ENCODE measurements at regions not wholly inside any gene's neighbourhood (a gene's known extent, or its start where the extent isn't known, plus 50 kb on each side); places are given as distances from the start of the nearest gene placed in this dataset.

DNA sequence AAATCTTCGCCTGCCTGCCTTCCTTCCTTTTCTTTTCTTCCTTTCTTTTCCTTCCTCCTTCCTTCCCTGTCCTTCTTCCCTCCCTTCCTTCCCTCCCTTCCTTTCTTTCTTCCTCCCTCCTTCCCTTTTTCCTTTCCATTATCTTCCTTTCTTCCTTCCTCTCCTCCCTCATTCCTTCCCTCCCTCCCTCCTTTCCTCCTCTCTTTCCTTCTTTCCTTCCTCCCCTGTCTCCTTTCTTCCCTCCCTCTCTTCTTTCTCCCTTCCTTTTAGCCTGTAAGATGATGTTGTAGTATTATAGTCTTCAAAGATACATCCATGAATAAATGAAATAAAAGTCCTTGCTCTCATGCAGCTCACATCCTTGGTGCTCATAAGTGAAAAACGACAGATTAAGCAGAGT, 539.3 kb downstream of the RBFOX1 start:
- TF ChIP-seq, protein P1, sequence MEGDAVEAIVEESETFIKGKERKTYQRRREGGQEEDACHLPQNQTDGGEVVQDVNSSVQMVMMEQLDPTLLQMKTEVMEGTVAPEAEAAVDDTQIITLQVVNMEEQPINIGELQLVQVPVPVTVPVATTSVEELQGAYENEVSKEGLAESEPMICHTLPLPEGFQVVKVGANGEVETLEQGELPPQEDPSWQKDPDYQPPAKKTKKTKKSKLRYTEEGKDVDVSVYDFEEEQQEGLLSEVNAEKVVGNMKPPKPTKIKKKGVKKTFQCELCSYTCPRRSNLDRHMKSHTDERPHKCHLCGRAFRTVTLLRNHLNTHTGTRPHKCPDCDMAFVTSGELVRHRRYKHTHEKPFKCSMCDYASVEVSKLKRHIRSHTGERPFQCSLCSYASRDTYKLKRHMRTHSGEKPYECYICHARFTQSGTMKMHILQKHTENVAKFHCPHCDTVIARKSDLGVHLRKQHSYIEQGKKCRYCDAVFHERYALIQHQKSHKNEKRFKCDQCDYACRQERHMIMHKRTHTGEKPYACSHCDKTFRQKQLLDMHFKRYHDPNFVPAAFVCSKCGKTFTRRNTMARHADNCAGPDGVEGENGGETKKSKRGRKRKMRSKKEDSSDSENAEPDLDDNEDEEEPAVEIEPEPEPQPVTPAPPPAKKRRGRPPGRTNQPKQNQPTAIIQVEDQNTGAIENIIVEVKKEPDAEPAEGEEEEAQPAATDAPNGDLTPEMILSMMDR (IDR thresholded peaks at IDR 0.05) = no peak
- TF ChIP-seq POLR2A (IDR thresholded peaks at IDR 0.05) = no peak
